ENCODE measurements at regions not wholly inside any gene's neighbourhood (a gene's known extent, or its start where the extent isn't known, plus 50 kb on each side); places are given as distances from the start of the nearest gene placed in this dataset.

DNA sequence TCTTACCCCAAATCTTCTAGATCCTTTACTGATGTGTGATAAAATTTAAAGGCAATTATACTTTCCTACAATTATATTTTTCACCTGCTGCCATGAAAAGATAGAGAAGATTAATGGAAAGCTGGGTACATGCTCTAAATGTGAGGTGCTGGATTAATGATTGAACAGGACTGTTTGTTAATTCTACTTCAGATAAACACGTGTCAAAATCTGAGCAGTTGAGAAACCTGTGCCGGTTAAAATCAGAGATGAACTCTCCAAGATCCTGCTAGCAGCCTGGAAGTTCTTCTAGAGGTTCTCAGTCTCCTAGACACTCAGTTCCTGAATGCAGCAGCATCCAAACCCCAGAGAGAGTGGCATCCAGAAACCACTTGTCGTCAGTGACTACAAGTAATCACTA is 69.2 kb downstream of the INHBA start:
- POLR2A ChIA-PET (ENCODE audit: low non-redundant PET), result no interaction called here
- no peak overlapping the region for H3K27ac ChIP-seq
- no peak for DNase-seq (ENCODE audit: low spot score)
- TF ChIP-seq CTCF (conservative IDR thresholded peaks at IDR 0.05; ENCODE audit: low read depth), result no peak
- CTCF ChIA-PET, result no interaction called here

GRCh38 chr7:41630741-41631140 is 72.1 kb downstream of the INHBA start:
- TF ChIP-seq CTCF (conservative IDR thresholded peaks at IDR 0.05; ENCODE audit: low read depth), result no peak
- ChIA-PET CTCF (interaction anchor here (0.5 to 0.6 kb wide), 2 partner anchors 73 to 284 kb away, joined by 3 read pairs; no protein-coding TSS in a partner anchor), POLR2A (ENCODE audit: low non-redundant PET) (no interaction called here)
- H3K27ac ChIP-seq, result no peak overlapping the region
- no peak for DNase-seq (ENCODE audit: low spot score)

DNA sequence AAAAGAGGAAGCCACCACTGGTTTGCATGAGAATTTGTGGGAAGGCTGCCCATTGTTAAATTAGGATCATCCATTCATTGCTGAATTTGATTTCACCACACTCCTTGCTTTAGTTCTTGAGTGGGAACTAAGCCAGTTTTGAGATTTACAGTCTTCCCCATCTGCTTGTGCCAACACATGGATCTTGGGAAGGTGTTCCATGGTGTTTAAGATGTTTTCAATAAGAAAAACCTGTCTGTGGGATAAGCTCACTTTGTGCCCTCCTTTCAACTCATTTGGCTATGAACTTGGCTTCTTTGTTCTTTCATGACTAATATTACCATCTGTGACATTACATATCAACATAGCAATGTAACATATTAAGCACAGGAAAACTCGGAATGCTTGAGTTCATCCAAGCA is 73.2 kb downstream of the INHBA start:
- ChIA-PET POLR2A (ENCODE audit: low non-redundant PET) (no interaction called here), CTCF (no interaction called here)
- no peak overlapping the region for H3K27ac ChIP-seq
- TF ChIP-seq CTCF (conservative IDR thresholded peaks at IDR 0.05; ENCODE audit: low read depth), result no peak
- DNase-seq (ENCODE audit: low spot score), result no peak

DNA sequence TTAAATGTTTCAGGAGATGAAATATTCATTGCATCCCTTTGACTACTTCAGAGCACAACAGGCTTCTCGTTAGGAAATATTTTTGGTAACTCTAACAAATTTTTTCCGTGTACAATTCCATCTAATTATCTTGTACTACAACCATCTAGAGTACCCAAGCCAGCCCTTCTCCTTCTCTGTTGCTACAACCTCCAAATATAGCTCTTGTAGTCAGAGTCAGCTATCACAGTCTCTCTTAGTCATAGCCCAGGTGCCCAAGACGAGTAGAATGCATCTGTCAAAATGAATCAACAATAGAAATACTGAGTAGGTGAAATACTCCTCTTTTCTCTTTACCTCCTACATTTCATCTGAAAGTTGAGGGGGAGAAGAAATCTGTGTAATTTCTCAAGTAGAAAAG is 74.0 kb downstream of the INHBA start:
- CTCF ChIA-PET, result interaction anchor here (0.6 kb wide), 1 partner anchor 88 kb away, joined by 3 read pairs; no protein-coding TSS in a partner anchor
- no peak for DNase-seq (ENCODE audit: low spot score)
- POLR2A ChIA-PET (ENCODE audit: low non-redundant PET), result no interaction called here
- H3K27ac ChIP-seq, result no peak overlapping the region
- TF ChIP-seq CTCF (conservative IDR thresholded peaks at IDR 0.05; ENCODE audit: low read depth), result no peak

DNA sequence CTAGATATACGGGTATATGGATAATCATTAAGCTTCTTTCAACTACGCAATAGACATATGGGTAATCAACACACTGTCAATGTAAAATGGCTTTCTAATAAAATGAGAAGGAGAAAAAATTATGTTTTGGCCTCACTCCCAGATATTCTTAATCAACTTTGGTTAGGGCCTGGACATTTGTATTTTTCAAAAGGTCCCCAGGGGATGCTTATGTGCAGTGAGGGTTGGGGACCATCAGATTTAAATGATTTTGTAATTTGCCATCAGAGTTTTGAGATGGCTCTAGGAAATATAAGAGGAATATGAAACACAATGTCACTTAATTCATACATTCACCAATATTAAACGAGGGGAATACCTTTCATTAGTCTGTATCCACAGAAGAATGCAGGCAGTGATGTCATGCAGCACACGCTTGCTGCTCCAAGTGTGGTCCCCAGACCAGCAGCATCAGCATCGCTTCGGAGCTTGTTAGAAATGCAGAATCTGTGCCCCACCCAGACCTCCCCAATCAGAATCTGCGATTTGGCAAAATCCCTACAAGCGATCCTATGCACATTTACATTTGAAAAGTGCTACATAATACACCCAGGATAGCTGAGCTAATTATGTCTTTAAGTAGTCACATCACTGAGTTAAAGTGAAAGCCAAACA is 75.1 kb downstream of the INHBA start:
- POLR2A ChIA-PET (ENCODE audit: low non-redundant PET), result no interaction called here
- TF ChIP-seq CTCF (conservative IDR thresholded peaks at IDR 0.05; ENCODE audit: low read depth), result no peak
- no peak overlapping the region for H3K27ac ChIP-seq
- CTCF ChIA-PET, result no interaction called here
- no peak for DNase-seq (ENCODE audit: low spot score)

GRCh38 chr7:41624818-41625217 is 78.1 kb downstream of the INHBA start:
- TF ChIP-seq CTCF (conservative IDR thresholded peaks at IDR 0.05; ENCODE audit: low read depth), result no peak
- DNase-seq (ENCODE audit: low spot score), result no peak
- ChIA-PET CTCF (no interaction called here), POLR2A (ENCODE audit: low non-redundant PET) (no interaction called here)
- H3K27ac ChIP-seq, result no peak overlapping the region
